Sigmoid colon (tissue), 4 donors: ENCODE measurements at regions not wholly inside any gene's neighbourhood (a gene's known extent, or its start where the extent isn't known, plus 50 kb on each side); places are given as distances from the start of the nearest gene placed in this dataset.

Experiments used
- CTCF ChIP-seq, 4 experiments: fragments of 450-650 bp in 3 of 4; fragments of 200-600 bp in 1 of 4; IDR thresholded peaks; one replicate each; pipeline ENCODE4 v1.5.1; 2016 to 2019; ENCODE audit warnings: antibody characterized with exemption in 4 of 4, mild to moderate bottlenecking in 3 of 4, moderate library complexity in 2 of 4
- POLR2AphosphoS5 ChIP-seq, 4 donors: sonication (generic); formaldehyde crosslinking; IDR thresholded peaks; one replicate each; pipeline ENCODE4 v1.6.1; 2017; ENCODE audit warnings: antibody characterized with exemption in 4 of 4

GRCh38 chr5:117195076-117195475 lies 620.5 kb upstream of the SEMA6A start:
- no peak for TF ChIP-seq CTCF (IDR thresholded peaks at IDR 0.05)
- no peak for TF ChIP-seq POLR2AphosphoS5 (IDR thresholded peaks at IDR 0.05)
